B cell (primary cell): ENCODE measurements at regions not wholly inside any gene's neighbourhood (a gene's known extent, or its start where the extent isn't known, plus 50 kb on each side); places are given as distances from the start of the nearest gene placed in this dataset.

Experiments used
- ATAC-seq: fragments of 200-7000 bp; cut with Tn5 transposase; one replicate; pipeline ENCODE4 v1.10.0; 2021; ENCODE audit warnings: low read depth, mild to moderate bottlenecking, moderate number of reproducible peaks, moderate library complexity
- CTCF ChIA-PET: fragments of 350-600 bp; sonication (Branson Sonifier 250); formaldehyde crosslinking; loops from one replicate; lab custom pipeline; 2021; ENCODE audit warnings: antibody characterized with exemption, inconsistent platforms; lab: Charles Lee
- POLR2A ChIA-PET: fragments of 350-600 bp; sonication (Branson Sonifier 250); formaldehyde crosslinking; loops from one replicate; lab custom pipeline; 2021; ENCODE audit warnings: antibody characterized with exemption; lab: Charles Lee
- DNase-seq: peaks from one replicate; pipeline ENCODE4 v3.0.0; 2013
- H2AFZ ChIP-seq: 2 replicates; pipeline ENCODE4 v1.6.1; 2012; ENCODE audit warnings: mild to moderate bottlenecking, low read depth, low read length; ENCODE audit not compliant: insufficient read depth, poor library complexity, severe bottlenecking
- H3K27ac ChIP-seq, 2 donors: 1 replicate in 1 of 2; 2 replicates in 1 of 2; pipeline ENCODE4 v1.5.1; 2012 to 2013; ENCODE audit warnings: low read length in 2 of 2, mild to moderate bottlenecking in 2 of 2, moderate library complexity in 1 of 2
- H3K27me3 ChIP-seq, 4 experiments: fragments of 200-600 bp in 1 of 4; sonication (generic) in 1 of 4; replicated peaks in 1 of 4; 1 replicate in 2 of 4; 2 replicates in 2 of 4; pipeline versions ENCODE4 v1.6.1 to v1.7.0; 2013 to 2016; ENCODE audit warnings: low read length in 3 of 4, mild to moderate bottlenecking in 2 of 4, mixed read lengths in 1 of 4, moderate library complexity in 1 of 4; ENCODE audit not compliant: insufficient read depth in 4 of 4, control insufficient read depth in 3 of 4; ENCODE audit errors: control extremely low read depth in 1 of 4
- H3K36me3 ChIP-seq, 2 experiments: replicated peaks in 1 of 2; 1 replicate in 1 of 2; 2 replicates in 1 of 2; pipeline versions ENCODE4 v1.6.1 to v1.7.1; 2013; ENCODE audit warnings: low read length in 1 of 2; ENCODE audit not compliant: insufficient read depth in 2 of 2, control insufficient read depth in 1 of 2; ENCODE audit errors: control extremely low read depth in 1 of 2, extremely low read depth in 1 of 2
- H3K4me1 ChIP-seq, 2 donors: fragments of 200-600 bp in 1 of 2; sonication (generic) in 1 of 2; 1 replicate in 1 of 2; 2 replicates in 1 of 2; pipeline versions ENCODE4 v1.5.1 to v1.6.1; 2013 to 2017; ENCODE audit warnings: low read length in 2 of 2; ENCODE audit not compliant: control insufficient read depth in 2 of 2, insufficient read depth in 2 of 2
- H3K4me2 ChIP-seq: replicated peaks from 2 replicates; pipeline ENCODE3; 2012; ENCODE audit warnings: mild to moderate bottlenecking, low read depth, low read length; ENCODE audit not compliant: poor library complexity, severe bottlenecking
- H3K4me3 ChIP-seq, 5 experiments: fragments of 200-600 bp in 1 of 5; sonication (generic) in 1 of 5; 1 replicate in 3 of 5; 2 replicates in 2 of 5; pipeline versions ENCODE4 v1.5.1 to v1.7.0; 2011 to 2016; ENCODE audit warnings: low read length in 4 of 5, mild to moderate bottlenecking in 4 of 5, low read depth in 2 of 5, control low read depth in 1 of 5, moderate library complexity in 1 of 5; ENCODE audit not compliant: insufficient read depth in 1 of 5; ENCODE audit errors: control extremely low read depth in 1 of 5, extremely low read depth in 1 of 5
- H3K79me2 ChIP-seq: fragments of 200-600 bp; sonication (generic); one replicate; pipeline ENCODE4 v1.6.0; 2016; ENCODE audit warnings: low read length; ENCODE audit not compliant: control insufficient read depth, insufficient read depth
- H3K9ac ChIP-seq: fragments of 200-600 bp; sonication (generic); 2 replicates; pipeline ENCODE4 v1.6.1; 2017; ENCODE audit warnings: mild to moderate bottlenecking, low read length, moderate library complexity
- H3K9me3 ChIP-seq, 3 donors: one replicate each; pipeline versions ENCODE4 v1.6.1 to v1.7.1; 2013; ENCODE audit warnings: low read length in 2 of 3; ENCODE audit not compliant: control insufficient read depth in 2 of 3, insufficient read depth in 1 of 3; ENCODE audit errors: control extremely low read depth in 1 of 3
- H4K20me1 ChIP-seq: 2 replicates; pipeline ENCODE4 v1.6.0; 2012; ENCODE audit warnings: mild to moderate bottlenecking, low read length; ENCODE audit not compliant: insufficient read depth, control insufficient read depth, poor library complexity, severe bottlenecking
- H3K27ac Mint-ChIP-seq: one replicate; pipeline ENCODE4 v1.8.0; 2021; ENCODE audit warnings: mixed read lengths
- H3K27me3 Mint-ChIP-seq: one replicate; pipeline ENCODE4 v1.8.0; 2021; ENCODE audit warnings: mixed read lengths
- H3K4me1 Mint-ChIP-seq: one replicate; pipeline ENCODE4 v1.8.0; 2021; ENCODE audit warnings: mixed read lengths
- H3K4me3 Mint-ChIP-seq: one replicate; pipeline ENCODE4 v1.8.0; 2021; ENCODE audit warnings: mixed read lengths
- H3K9me3 Mint-ChIP-seq: one replicate; pipeline ENCODE4 v1.8.0; 2022; ENCODE audit warnings: mixed read lengths; ENCODE audit not compliant: insufficient read depth
- EZH2 ChIP-seq: IDR thresholded peaks from 2 replicates; pipeline ENCODE4 v1.6.1; 2012; ENCODE audit warnings: borderline replicate concordance, low read depth, mild to moderate bottlenecking, moderate library complexity, low read length; ENCODE audit not compliant: insufficient read depth, poor library complexity, severe bottlenecking
- WGBS: methylation state at CpG from one replicate; pipeline ENCODE4 v1.1.5; 2013; ENCODE audit warnings: missing lambda C conversion rate; ENCODE audit not compliant: insufficient coverage; 5-methylcytosine and 5-hydroxymethylcytosine counted together
- intact Hi-C: fragments of 100-400 bp; cut with micrococcal nuclease; formaldehyde crosslinking; loops from one replicate; pipeline ENCODE4 v1.10.0; 2022
- TF ChIP-seq, protein P1 (sequence below): fragments of 200-600 bp; IDR thresholded peaks from one replicate; pipeline ENCODE4 v1.8.0; 2022; ENCODE audit warnings: antibody characterized with exemption, mild to moderate bottlenecking

- Histone ChIP-seq H3K27me3 (no peaks in the 10 kb centered on the region), H3K9me3 (peaks cover 0 to 15% (median 0%) of the 10 kb centered on the region in 3 donors), H3K4me1 (no peaks in the 10 kb centered on the region), H3K4me3 (no peak overlapping the region), H3K4me2 (no peak overlapping the region), H3K27ac (no peak overlapping the region), H3K36me3 (no peaks in the 10 kb centered on the region), H3K79me2 (no peaks in the 10 kb centered on the region), H3K9ac (no peak overlapping the region), H2AFZ (no peak overlapping the region), H4K20me1 (no peaks in the 10 kb centered on the region)
- no peaks in the 10 kb centered on the region for H3K4me1 Mint-ChIP-seq
- 89% methylated on average over 5 of the region's 5 CpGs for WGBS
- ChIA-PET POLR2A (no interaction called here), CTCF (no interaction called here)
- no peak for DNase-seq
- H3K27ac Mint-ChIP-seq, result no peak overlapping the region
- TF ChIP-seq EZH2, result no peak
- no peaks in the 10 kb centered on the region for H3K27me3 Mint-ChIP-seq
- intact Hi-C loops, result no loop called here
- no peak for ATAC-seq
- no peak overlapping the region for H3K4me3 Mint-ChIP-seq
- H3K9me3 Mint-ChIP-seq, result no peaks in the 10 kb centered on the region
Measured at GRCh38 chr12:114820796-114821195, 136.8 kb upstream of the TBX3 start.

GRCh38 chr12:114817571-114818425 lies 133.8 kb upstream of the TBX3 start:
- Histone ChIP-seq H4K20me1 (no peaks in the 10 kb centered on the region), H3K27ac (no peak overlapping the region), H3K27me3 (no peaks in the 10 kb centered on the region), H3K4me1 (no peaks in the 10 kb centered on the region), H3K79me2 (no peaks in the 10 kb centered on the region), H3K36me3 (no peaks in the 10 kb centered on the region), H2AFZ (no peak overlapping the region), H3K4me3 (no peak overlapping the region), H3K4me2 (no peak overlapping the region), H3K9me3 (peaks cover 0 to 16% (median 0%) of the 10 kb centered on the region in 3 donors), H3K9ac (no peak overlapping the region)
- no peaks in the 10 kb centered on the region for H3K27me3 Mint-ChIP-seq
- POLR2A ChIA-PET, result no interaction called here
- no peaks in the 10 kb centered on the region for H3K9me3 Mint-ChIP-seq
- intact Hi-C loops, result no loop called here
- CTCF ChIA-PET, result no interaction called here
- DNase-seq (no peak), ATAC-seq (no peak)
- no peak overlapping the region for H3K4me3 Mint-ChIP-seq
- TF ChIP-seq, protein P1, sequence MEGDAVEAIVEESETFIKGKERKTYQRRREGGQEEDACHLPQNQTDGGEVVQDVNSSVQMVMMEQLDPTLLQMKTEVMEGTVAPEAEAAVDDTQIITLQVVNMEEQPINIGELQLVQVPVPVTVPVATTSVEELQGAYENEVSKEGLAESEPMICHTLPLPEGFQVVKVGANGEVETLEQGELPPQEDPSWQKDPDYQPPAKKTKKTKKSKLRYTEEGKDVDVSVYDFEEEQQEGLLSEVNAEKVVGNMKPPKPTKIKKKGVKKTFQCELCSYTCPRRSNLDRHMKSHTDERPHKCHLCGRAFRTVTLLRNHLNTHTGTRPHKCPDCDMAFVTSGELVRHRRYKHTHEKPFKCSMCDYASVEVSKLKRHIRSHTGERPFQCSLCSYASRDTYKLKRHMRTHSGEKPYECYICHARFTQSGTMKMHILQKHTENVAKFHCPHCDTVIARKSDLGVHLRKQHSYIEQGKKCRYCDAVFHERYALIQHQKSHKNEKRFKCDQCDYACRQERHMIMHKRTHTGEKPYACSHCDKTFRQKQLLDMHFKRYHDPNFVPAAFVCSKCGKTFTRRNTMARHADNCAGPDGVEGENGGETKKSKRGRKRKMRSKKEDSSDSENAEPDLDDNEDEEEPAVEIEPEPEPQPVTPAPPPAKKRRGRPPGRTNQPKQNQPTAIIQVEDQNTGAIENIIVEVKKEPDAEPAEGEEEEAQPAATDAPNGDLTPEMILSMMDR, result no peak
- no peak for TF ChIP-seq EZH2
- no peaks in the 10 kb centered on the region for H3K4me1 Mint-ChIP-seq
- WGBS, result 87% methylated on average over 25 of the region's 28 CpGs
- no peak overlapping the region for H3K27ac Mint-ChIP-seq
